ENCODE measurements at regions not wholly inside any gene's neighbourhood (a gene's known extent, or its start where the extent isn't known, plus 50 kb on each side); places are given as distances from the start of the nearest gene placed in this dataset.
A peak's percentile ranks its signal among the peaks of the same experiment; 100 is the strongest.

DNA sequence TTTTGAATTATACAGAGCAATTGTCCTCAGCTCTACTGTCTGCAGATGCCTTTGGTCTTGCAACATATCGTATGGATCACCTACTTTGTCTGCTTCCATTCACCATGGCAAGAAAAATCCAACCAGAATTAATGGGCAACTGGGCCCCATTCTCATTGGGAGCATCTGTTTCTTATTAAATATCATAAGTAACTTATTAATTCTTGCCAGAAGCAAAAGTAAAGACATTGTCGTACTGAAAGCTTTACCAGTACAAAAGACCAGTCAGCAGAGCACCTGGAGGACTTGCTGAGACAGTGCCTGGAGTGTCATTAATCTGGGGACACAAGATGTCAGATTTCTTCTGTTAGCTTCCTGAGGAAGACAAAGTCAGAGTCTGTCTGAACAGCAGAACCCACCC, 404.5 kb downstream of the INHBA start:
- Histone ChIP-seq H3K4me3 (no peak overlapping the region), H3K27ac (no peak overlapping the region), H3K9me3 (no peaks in the 10 kb centered on the region), H3K4me1 (peaks cover 0 to 18% (median 8%) of the 10 kb centered on the region in 4 donors), H3K27me3 (no peaks in the 10 kb centered on the region), H3K36me3 (no peaks in the 10 kb centered on the region)
- DNase-seq (no peak), ATAC-seq (no peak)
- TF ChIP-seq POLR2A (IDR thresholded peaks at IDR 0.05): no peak
- TF ChIP-seq, protein P1, sequence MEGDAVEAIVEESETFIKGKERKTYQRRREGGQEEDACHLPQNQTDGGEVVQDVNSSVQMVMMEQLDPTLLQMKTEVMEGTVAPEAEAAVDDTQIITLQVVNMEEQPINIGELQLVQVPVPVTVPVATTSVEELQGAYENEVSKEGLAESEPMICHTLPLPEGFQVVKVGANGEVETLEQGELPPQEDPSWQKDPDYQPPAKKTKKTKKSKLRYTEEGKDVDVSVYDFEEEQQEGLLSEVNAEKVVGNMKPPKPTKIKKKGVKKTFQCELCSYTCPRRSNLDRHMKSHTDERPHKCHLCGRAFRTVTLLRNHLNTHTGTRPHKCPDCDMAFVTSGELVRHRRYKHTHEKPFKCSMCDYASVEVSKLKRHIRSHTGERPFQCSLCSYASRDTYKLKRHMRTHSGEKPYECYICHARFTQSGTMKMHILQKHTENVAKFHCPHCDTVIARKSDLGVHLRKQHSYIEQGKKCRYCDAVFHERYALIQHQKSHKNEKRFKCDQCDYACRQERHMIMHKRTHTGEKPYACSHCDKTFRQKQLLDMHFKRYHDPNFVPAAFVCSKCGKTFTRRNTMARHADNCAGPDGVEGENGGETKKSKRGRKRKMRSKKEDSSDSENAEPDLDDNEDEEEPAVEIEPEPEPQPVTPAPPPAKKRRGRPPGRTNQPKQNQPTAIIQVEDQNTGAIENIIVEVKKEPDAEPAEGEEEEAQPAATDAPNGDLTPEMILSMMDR (IDR thresholded peaks at IDR 0.05): no peak
- WGBS (ENCODE audit: insufficient coverage, low coverage, low lambda C conversion rate, missing lambda C conversion rate): 81% methylated on average over 2 of the region's 2 CpGs
- intact Hi-C loops (cut with DNase I): no loop called here

DNA sequence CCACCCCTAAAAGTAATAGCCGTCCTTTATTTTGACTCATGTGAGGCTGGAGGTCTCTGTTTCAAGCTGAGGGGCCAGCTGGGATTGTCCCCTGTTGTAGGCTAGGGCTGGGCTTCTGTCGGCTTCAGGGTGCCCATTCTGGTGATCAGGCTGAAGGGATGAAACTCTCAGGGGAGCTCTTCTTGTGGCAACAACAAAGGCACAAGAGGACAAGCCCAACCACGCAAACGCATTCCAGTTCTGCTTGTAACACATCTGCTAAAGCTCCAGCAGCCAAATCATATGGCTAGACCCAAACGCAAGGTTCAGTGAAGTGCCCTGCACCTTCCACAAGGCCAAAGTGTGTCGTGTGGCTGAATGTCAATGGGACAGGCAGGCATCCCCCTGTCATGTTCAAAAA, 405.7 kb downstream of the INHBA start:
- Histone ChIP-seq H3K27me3 (no peaks in the 10 kb centered on the region), H3K4me1 (peaks cover 0 to 18% (median 8%) of the 10 kb centered on the region in 4 donors), H3K4me3 (no peak overlapping the region), H3K9me3 (no peaks in the 10 kb centered on the region), H3K27ac (no peak overlapping the region), H3K36me3 (no peaks in the 10 kb centered on the region)
- ATAC-seq (no peak), DNase-seq (no peak)
- WGBS (ENCODE audit: insufficient coverage, low coverage, low lambda C conversion rate, missing lambda C conversion rate): 90% methylated on average over 5 of the region's 6 CpGs
- intact Hi-C loops (cut with DNase I): no loop called here
- TF ChIP-seq, protein P1 (IDR thresholded peaks at IDR 0.05): no peak
- no peak for TF ChIP-seq POLR2A (IDR thresholded peaks at IDR 0.05)

DNA sequence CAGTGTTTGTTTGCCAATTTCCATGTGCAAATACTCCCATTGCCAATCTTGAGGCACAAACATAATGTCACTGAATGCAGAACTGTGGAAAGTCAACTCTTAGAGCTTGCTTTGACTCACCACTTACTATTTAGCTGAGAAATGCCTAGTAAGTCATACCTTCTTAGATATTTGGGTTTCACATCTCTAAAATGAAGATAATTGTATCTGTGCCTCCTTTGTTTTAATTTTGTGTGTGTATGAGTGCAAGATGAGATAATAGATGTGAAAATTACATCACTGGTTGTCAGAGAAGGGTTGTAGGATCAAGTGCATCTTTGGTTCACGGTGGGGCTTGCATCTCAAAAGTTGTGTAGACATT, 407.5 kb downstream of the INHBA start:
- intact Hi-C loops (cut with DNase I): no loop called here
- no peak for DNase-seq

DNA sequence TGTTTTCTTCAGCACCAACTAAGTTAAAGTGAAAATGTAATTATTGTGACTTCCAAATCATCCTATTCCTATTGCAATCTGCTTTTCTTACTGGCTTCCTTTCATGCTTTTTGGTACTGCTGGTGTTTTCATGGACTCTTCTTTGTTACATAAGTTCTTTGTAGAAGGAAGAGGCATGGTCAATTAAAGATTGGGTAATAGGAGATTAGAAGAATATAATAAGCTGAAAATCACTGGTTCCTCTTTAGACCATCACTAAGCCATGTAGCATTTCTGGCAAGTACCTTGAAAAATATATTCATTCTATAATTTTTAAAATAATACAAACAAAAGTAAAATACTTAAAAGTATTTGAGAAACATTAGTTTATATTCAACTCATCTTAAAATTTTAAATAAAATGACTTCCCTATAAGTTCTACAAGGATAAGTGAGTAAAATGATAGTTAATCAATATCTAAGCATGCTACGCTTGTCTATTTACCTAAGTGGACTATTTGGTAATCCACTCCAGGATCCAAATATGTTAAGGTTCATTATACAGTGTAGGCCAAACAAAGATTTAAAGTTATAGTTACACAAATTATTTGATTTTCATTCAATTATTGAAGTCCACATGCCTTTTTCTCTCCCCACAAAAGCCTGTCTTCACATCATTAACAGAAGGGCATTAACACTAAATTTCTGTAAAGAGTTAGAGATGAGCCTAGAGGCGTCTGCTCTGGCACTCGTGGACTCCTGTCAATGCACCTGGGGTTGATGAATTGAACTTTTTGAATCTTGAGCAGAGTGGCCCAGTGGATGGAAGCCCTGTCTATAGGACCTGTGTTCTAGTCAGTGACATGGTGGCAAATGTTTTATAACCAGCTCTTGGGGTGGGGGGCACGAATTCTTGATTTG, 408.1 kb downstream of the INHBA start:
- no peaks in the 10 kb centered on the region for H3K27me3 ChIP-seq
- DNase-seq (no peak), ATAC-seq (peak; percentile 88 to 96 (median 94))
- H3K27ac ChIP-seq: peak overlapping the region in 2 of 3 donors; percentile 1 to 31
- H3K4me3 ChIP-seq: no peak overlapping the region
- no peak for TF ChIP-seq POLR2A (IDR thresholded peaks at IDR 0.05)
- TF ChIP-seq, protein P1 (IDR thresholded peaks at IDR 0.05): no peak
- WGBS (ENCODE audit: insufficient coverage, low coverage, low lambda C conversion rate, missing lambda C conversion rate): 24% methylated on average over 4 of the region's 4 CpGs
- peaks cover 0 to 18% (median 8%) of the 10 kb centered on the region in 4 donors for H3K4me1 ChIP-seq
- H3K36me3 ChIP-seq: no peaks in the 10 kb centered on the region
- intact Hi-C loops (cut with DNase I): no loop called here
- H3K9me3 ChIP-seq: no peaks in the 10 kb centered on the region

More for the DNA sequence above, 407.5 kb downstream of the INHBA start:
- Histone ChIP-seq H3K9me3 (no peaks in the 10 kb centered on the region), H3K4me1 (peaks cover 0 to 18% (median 8%) of the 10 kb centered on the region in 4 donors), H3K4me3 (no peak overlapping the region), H3K27me3 (no peaks in the 10 kb centered on the region), H3K27ac (peak overlapping the region in 1 of 3 donors; percentile 31), H3K36me3 (no peaks in the 10 kb centered on the region)
- ATAC-seq: peak; percentile 43 to 68 (median 62)
- TF ChIP-seq, protein P1 (IDR thresholded peaks at IDR 0.05): no peak
- TF ChIP-seq POLR2A (IDR thresholded peaks at IDR 0.05): no peak
- 92% methylated on average over 1 of the region's 1 CpG for WGBS (ENCODE audit: insufficient coverage, low coverage, low lambda C conversion rate, missing lambda C conversion rate)

Data from right lobe of liver (tissue), 6 donors.